OCI-LY1 (cell line): ENCODE measurements at regions not wholly inside any gene's neighbourhood (a gene's known extent, or its start where the extent isn't known, plus 50 kb on each side); places are given as distances from the start of the nearest gene placed in this dataset.

Experiments used
- H2AFZ ChIP-seq: fragments of 200-600 bp; sonication (generic), shearing (Covaris generic); 2 replicates; pipeline ENCODE4 v1.6.0; 2014; ENCODE audit warnings: antibody characterized with exemption, mild to moderate bottlenecking, low read length
- H3F3A ChIP-seq: fragments of 200-600 bp; sonication (generic), shearing (Covaris generic); 2 replicates; pipeline ENCODE4 v1.6.0; 2014; ENCODE audit warnings: mild to moderate bottlenecking, antibody characterized with exemption, low read length, moderate library complexity; ENCODE audit not compliant: insufficient read depth
- H3K27ac ChIP-seq: fragments of 200-600 bp; sonication (generic); 2 replicates; pipeline ENCODE4 v1.5.1; 2014; ENCODE audit warnings: low read length, mixed run types, mild to moderate bottlenecking, low read depth; ENCODE audit not compliant: poor library complexity, severe bottlenecking
- H3K27me3 ChIP-seq: fragments of 200-600 bp; sonication (generic); 2 replicates; pipeline ENCODE4 v1.6.0; 2014; ENCODE audit warnings: antibody characterized with exemption, mild to moderate bottlenecking, low read length, moderate library complexity; ENCODE audit not compliant: insufficient read depth
- H3K36me3 ChIP-seq: fragments of 200-600 bp; sonication (generic); 2 replicates; pipeline ENCODE4 v1.6.1; 2014; ENCODE audit warnings: mild to moderate bottlenecking, antibody characterized with exemption, low read length, moderate library complexity, mixed read lengths; ENCODE audit not compliant: insufficient read depth
- H3K4me1 ChIP-seq: fragments of 200-600 bp; sonication (generic); 2 replicates; pipeline ENCODE4 v1.5.1; 2014; ENCODE audit warnings: mild to moderate bottlenecking, low read length, moderate library complexity; ENCODE audit not compliant: insufficient read depth, severe bottlenecking
- H3K4me2 ChIP-seq: fragments of 200-600 bp; sonication (generic), shearing (Covaris generic); 2 replicates; pipeline ENCODE4 v1.6.1; 2014; ENCODE audit warnings: low read length
- H3K4me3 ChIP-seq: fragments of 200-600 bp; sonication (generic); 2 replicates; pipeline ENCODE4 v1.5.1; 2014; ENCODE audit warnings: low read length, low read depth, mild to moderate bottlenecking, mixed read lengths; ENCODE audit not compliant: poor library complexity, severe bottlenecking
- H3K79me2 ChIP-seq: fragments of 200-600 bp; shearing (Covaris generic); 2 replicates; pipeline ENCODE4 v1.6.1; 2016; ENCODE audit warnings: mixed run types, low read length, mixed read lengths; ENCODE audit not compliant: insufficient read depth
- H3K9ac ChIP-seq: fragments of 200-600 bp; sonication (generic), shearing (Covaris generic); 2 replicates; pipeline ENCODE4 v1.6.1; 2014; ENCODE audit warnings: mild to moderate bottlenecking, low read length, mixed read lengths
- H3K9me2 ChIP-seq: fragments of 200-600 bp; sonication (generic), shearing (Covaris generic); 2 replicates; pipeline ENCODE4 v1.6.1; 2014; ENCODE audit warnings: low read depth, mild to moderate bottlenecking, low read length, mixed read lengths
- H3K9me3 ChIP-seq: fragments of 200-600 bp; shearing (Covaris generic); 2 replicates; pipeline ENCODE4 v1.6.1; 2014; ENCODE audit warnings: low read length, mixed read lengths
- H4K20me1 ChIP-seq: fragments of 200-600 bp; sonication (generic), shearing (Covaris generic); 2 replicates; pipeline ENCODE4 v1.6.0; 2016; ENCODE audit warnings: mild to moderate bottlenecking, low read length; ENCODE audit not compliant: insufficient read depth
- CTCF ChIP-seq: fragments of 200-600 bp; sonication (generic), shearing (Covaris generic); IDR thresholded peaks from 2 replicates; pipeline ENCODE4 v1.5.1; 2017; ENCODE audit warnings: mild to moderate bottlenecking, antibody characterized with exemption, low read length, moderate library complexity, mixed read lengths
- EZH2 ChIP-seq: fragments of 200-600 bp; sonication (generic), shearing (Covaris generic); IDR thresholded peaks from 2 replicates; pipeline ENCODE4 v1.8.0; 2017; ENCODE audit warnings: borderline replicate concordance, mixed run types, mild to moderate bottlenecking, antibody characterized with exemption, low read length, moderate library complexity, mixed read lengths

GRCh38 chr10:125370578-125370977 lies 210.2 kb upstream of the CTBP2 start:
- Histone ChIP-seq H2AFZ (no peak overlapping the region), H4K20me1 (no peaks in the 10 kb centered on the region), H3K79me2 (no peaks in the 10 kb centered on the region)

GRCh38 chr10:125369382-125370326 lies 209.3 kb upstream of the CTBP2 start:
- no peak overlapping the region for H3K9ac ChIP-seq
- no peaks in the 10 kb centered on the region for H3K36me3 ChIP-seq
- H2AFZ ChIP-seq = no peak overlapping the region
- no peaks in the 10 kb centered on the region for H3K79me2 ChIP-seq
- H3K4me2 ChIP-seq = no peak overlapping the region
- no peaks in the 10 kb centered on the region for H3K4me1 ChIP-seq
- H3K27me3 ChIP-seq = no peaks in the 10 kb centered on the region
- H3K9me2 ChIP-seq = no peaks in the 10 kb centered on the region
- no peak overlapping the region for H3K4me3 ChIP-seq
- TF ChIP-seq EZH2 (no peak), CTCF (no peak)
- no peaks in the 10 kb centered on the region for H4K20me1 ChIP-seq
- H3F3A ChIP-seq = no peaks in the 10 kb centered on the region
- no peaks in the 10 kb centered on the region for H3K9me3 ChIP-seq
- H3K27ac ChIP-seq = no peak overlapping the region

More at GRCh38 chr10:125370578-125370977, 210.2 kb upstream of the CTBP2 start:
- no peaks in the 10 kb centered on the region for H3K27me3 ChIP-seq
- H3K9me2 ChIP-seq = no peaks in the 10 kb centered on the region
- no peak overlapping the region for H3K9ac ChIP-seq
- no peaks in the 10 kb centered on the region for H3F3A ChIP-seq
- no peak overlapping the region for H3K27ac ChIP-seq
- H3K4me1 ChIP-seq = no peaks in the 10 kb centered on the region
- TF ChIP-seq EZH2 (no peak), CTCF (0 out of 2 replicates have a peak, but pooled peaks have one; percentile 10)
- no peaks in the 10 kb centered on the region for H3K9me3 ChIP-seq
- no peaks in the 10 kb centered on the region for H3K36me3 ChIP-seq
- H3K4me3 ChIP-seq = no peak overlapping the region
- H3K4me2 ChIP-seq = no peak overlapping the region

- TF ChIP-seq CTCF (no peak), EZH2 (no peak)
- no peak overlapping the region for H3K4me2 ChIP-seq
Measured at GRCh38 chr10:125368146-125368545, 207.8 kb upstream of the CTBP2 start.

More at GRCh38 chr10:125368146-125368545, 207.8 kb upstream of the CTBP2 start:
- H3K27ac ChIP-seq = no peak overlapping the region
- H3F3A ChIP-seq = no peaks in the 10 kb centered on the region
- no peaks in the 10 kb centered on the region for H4K20me1 ChIP-seq
- no peaks in the 10 kb centered on the region for H3K9me2 ChIP-seq
- H3K27me3 ChIP-seq = no peaks in the 10 kb centered on the region
- no peaks in the 10 kb centered on the region for H3K36me3 ChIP-seq
- H3K9me3 ChIP-seq = no peaks in the 10 kb centered on the region
- H3K9ac ChIP-seq = no peak overlapping the region
- no peak overlapping the region for H3K4me3 ChIP-seq
- H3K4me1 ChIP-seq = no peaks in the 10 kb centered on the region
- H2AFZ ChIP-seq = no peak overlapping the region
- H3K79me2 ChIP-seq = no peaks in the 10 kb centered on the region
